ENCODE measurements at regions not wholly inside any gene's neighbourhood (a gene's known extent, or its start where the extent isn't known, plus 50 kb on each side); places are given as distances from the start of the nearest gene placed in this dataset.

GRCh38 chr14:30251017-30251416 lies 307.9 kb upstream of the G2E3 start:
- Histone ChIP-seq H3K27ac (ENCODE audit: low read depth, low read length, poor library complexity, severe bottlenecking) (no peak overlapping the region), H3K36me3 (ENCODE audit: insufficient read depth, low read length, poor library complexity, severe bottlenecking) (no peaks in the 10 kb centered on the region), H3K4me3 (ENCODE audit: low read depth, low read length, poor library complexity, severe bottlenecking) (no peak overlapping the region), H3K4me1 (ENCODE audit: insufficient read depth, low read length, poor library complexity, severe bottlenecking) (no peaks in the 10 kb centered on the region), H3K9me3 (ENCODE audit: low read depth, low read length, poor library complexity, severe bottlenecking) (no peaks in the 10 kb centered on the region), H3K27me3 (replicated peaks; ENCODE audit: insufficient read depth, low read depth, low read length, poor library complexity) (peaks cover 19% of the 10 kb centered on the region)
- intact Hi-C loops (cut with micrococcal nuclease; ENCODE audit: unreplicated experiment): no loop called here
- ChIA-PET CTCF (no interaction called here), POLR2A (ENCODE audit: low non-redundant PET) (no interaction called here)
- BruUV-seq (replicated peaks): no TSS peak
- DNase-seq (ENCODE audit: low spot score): no peak
- TF ChIP-seq CTCF (conservative IDR thresholded peaks at IDR 0.05; ENCODE audit: low read depth, low read length) (no peak), EZH2 (IDR thresholded peaks at IDR 0.05; ENCODE audit: borderline replicate concordance, low read depth, low read length, poor library complexity, severe bottlenecking) (no peak)

GRCh38 chr14:30251557-30252100 lies 307.3 kb upstream of the G2E3 start:
- Histone ChIP-seq H3K27ac (ENCODE audit: low read depth, low read length, poor library complexity, severe bottlenecking) (no peak overlapping the region), H3K4me1 (ENCODE audit: insufficient read depth, low read length, poor library complexity, severe bottlenecking) (no peaks in the 10 kb centered on the region), H3K27me3 (replicated peaks; ENCODE audit: insufficient read depth, low read depth, low read length, poor library complexity) (peaks cover 19% of the 10 kb centered on the region), H3K4me3 (ENCODE audit: low read depth, low read length, poor library complexity, severe bottlenecking) (no peak overlapping the region), H3K9me3 (ENCODE audit: low read depth, low read length, poor library complexity, severe bottlenecking) (no peaks in the 10 kb centered on the region), H3K36me3 (ENCODE audit: insufficient read depth, low read length, poor library complexity, severe bottlenecking) (no peaks in the 10 kb centered on the region)
- ChIA-PET POLR2A (ENCODE audit: low non-redundant PET) (no interaction called here), CTCF (no interaction called here)
- no peak for DNase-seq (ENCODE audit: low spot score)
- no TSS peak for BruUV-seq (replicated peaks)
- intact Hi-C loops (cut with micrococcal nuclease; ENCODE audit: unreplicated experiment): no loop called here
- no peak for TF ChIP-seq EZH2 (IDR thresholded peaks at IDR 0.05; ENCODE audit: borderline replicate concordance, low read depth, low read length, poor library complexity, severe bottlenecking)
- no peak for TF ChIP-seq CTCF (conservative IDR thresholded peaks at IDR 0.05; ENCODE audit: low read depth, low read length)

- H3K4me3 ChIP-seq (ENCODE audit: low read depth, low read length, poor library complexity, severe bottlenecking): no peak overlapping the region
- no peaks in the 10 kb centered on the region for H3K9me3 ChIP-seq (ENCODE audit: low read depth, low read length, poor library complexity, severe bottlenecking)
- no peak overlapping the region for H3K27ac ChIP-seq (ENCODE audit: low read depth, low read length, poor library complexity, severe bottlenecking)
- BruUV-seq (replicated peaks): no TSS peak
- ChIA-PET POLR2A (ENCODE audit: low non-redundant PET) (no interaction called here), CTCF (no interaction called here)
- intact Hi-C loops (cut with micrococcal nuclease; ENCODE audit: unreplicated experiment): no loop called here
- no peaks in the 10 kb centered on the region for H3K4me1 ChIP-seq (ENCODE audit: insufficient read depth, low read length, poor library complexity, severe bottlenecking)
- peaks cover 19% of the 10 kb centered on the region for H3K27me3 ChIP-seq (replicated peaks; ENCODE audit: insufficient read depth, low read depth, low read length, poor library complexity)
- no peak for DNase-seq (ENCODE audit: low spot score)
- TF ChIP-seq EZH2 (IDR thresholded peaks at IDR 0.05; ENCODE audit: borderline replicate concordance, low read depth, low read length, poor library complexity, severe bottlenecking): no peak
- TF ChIP-seq CTCF (conservative IDR thresholded peaks at IDR 0.05; ENCODE audit: low read depth, low read length): no peak
- no peaks in the 10 kb centered on the region for H3K36me3 ChIP-seq (ENCODE audit: insufficient read depth, low read length, poor library complexity, severe bottlenecking)
Measured at GRCh38 chr14:30252151-30252550, 306.8 kb upstream of the G2E3 start.
